Loucy (cell line): ENCODE measurements at regions not wholly inside any gene's neighbourhood (a gene's known extent, or its start where the extent isn't known, plus 50 kb on each side); places are given as distances from the start of the nearest gene placed in this dataset.

Experiments
- CTCF ChIP-seq: fragments of 200-600 bp; sonication (generic); conservative IDR thresholded peaks from 2 replicates; pipeline ENCODE4 v1.5.1; 2014; ENCODE audit warnings: mild to moderate bottlenecking, antibody characterized with exemption, low read length
- EZH2phosphoT487 ChIP-seq: fragments of 200-600 bp; IDR thresholded peaks from 2 replicates; pipeline ENCODE4 v1.6.1; 2018; ENCODE audit warnings: antibody characterized with exemption, mild to moderate bottlenecking, moderate library complexity, borderline replicate concordance

- no peak for TF ChIP-seq CTCF
- TF ChIP-seq EZH2phosphoT487 = no peak
Observed at GRCh38 chr20:56708991-56709390, 79.9 kb downstream of the TFAP2C start.
